ENCODE measurements at regions not wholly inside any gene's neighbourhood (a gene's known extent, or its start where the extent isn't known, plus 50 kb on each side); places are given as distances from the start of the nearest gene placed in this dataset.
A peak's percentile ranks its signal among the peaks of the same experiment; 100 is the strongest.
"Not testable (repeated sequence)": the region's sequence is repeated elsewhere in the genome, so short reads cannot be mapped to it uniquely, and the experiment has no call there.

- DNase-seq = no peak
These were observed 50.4 kb downstream of the KATNIP start for GRCh38 chr16:27600381-27600780.

DNA sequence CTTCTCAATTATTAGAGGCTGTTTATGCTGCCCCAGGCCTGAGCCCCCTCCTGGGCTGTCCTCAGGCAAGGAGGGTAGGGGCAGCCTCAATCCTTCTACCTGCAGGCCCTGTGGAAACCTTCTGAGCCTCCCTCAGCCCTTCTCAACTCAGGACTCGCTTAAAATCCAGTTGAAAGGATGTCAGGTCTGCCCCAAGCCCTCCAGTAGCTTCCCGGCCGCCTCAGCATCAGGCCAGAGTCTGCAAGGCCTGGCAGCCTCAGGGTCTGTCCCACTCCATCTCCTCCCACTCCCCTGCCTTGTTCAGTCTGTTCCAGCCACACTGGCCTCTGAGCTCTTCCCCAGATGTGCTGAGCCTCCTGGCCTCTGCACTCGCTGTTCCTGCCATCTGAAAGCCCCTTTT lies 52.2 kb downstream of the KATNIP start:
- no peak for DNase-seq

- peak; percentile 5 for DNase-seq
These were observed 55.7 kb downstream of the KATNIP start for GRCh38 chr16:27605500-27606106.

- DNase-seq = no peak
These were observed 61.4 kb downstream of the KATNIP start for GRCh38 chr16:27611340-27611739.

GRCh38 chr16:27613238-27613791 lies 63.4 kb downstream of the KATNIP start:
- DNase-seq = no peak

DNA sequence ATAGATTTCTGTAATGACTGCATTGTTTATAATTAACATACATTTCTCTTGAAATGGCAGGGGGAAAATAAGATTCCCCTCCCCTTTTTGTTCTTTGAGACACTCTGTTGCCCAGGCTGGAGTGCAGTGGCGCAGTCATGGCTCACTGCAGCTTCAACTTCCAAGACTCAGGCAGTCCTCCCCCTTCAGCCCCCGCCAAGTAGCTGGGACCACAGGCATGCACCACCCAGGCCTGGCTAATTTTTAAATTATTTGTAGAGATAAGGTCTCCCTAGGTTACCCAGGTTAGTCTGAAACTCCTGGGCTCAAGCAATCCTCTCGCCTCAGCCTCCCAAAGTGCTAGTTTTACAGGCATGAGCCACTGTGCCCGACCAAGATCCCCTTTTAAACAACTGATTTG lies 67.7 kb downstream of the KATNIP start:
- no peak for DNase-seq

- no peak for DNase-seq
These were observed 68.2 kb downstream of the KATNIP start for GRCh38 chr16:27618165-27618564.

DNA sequence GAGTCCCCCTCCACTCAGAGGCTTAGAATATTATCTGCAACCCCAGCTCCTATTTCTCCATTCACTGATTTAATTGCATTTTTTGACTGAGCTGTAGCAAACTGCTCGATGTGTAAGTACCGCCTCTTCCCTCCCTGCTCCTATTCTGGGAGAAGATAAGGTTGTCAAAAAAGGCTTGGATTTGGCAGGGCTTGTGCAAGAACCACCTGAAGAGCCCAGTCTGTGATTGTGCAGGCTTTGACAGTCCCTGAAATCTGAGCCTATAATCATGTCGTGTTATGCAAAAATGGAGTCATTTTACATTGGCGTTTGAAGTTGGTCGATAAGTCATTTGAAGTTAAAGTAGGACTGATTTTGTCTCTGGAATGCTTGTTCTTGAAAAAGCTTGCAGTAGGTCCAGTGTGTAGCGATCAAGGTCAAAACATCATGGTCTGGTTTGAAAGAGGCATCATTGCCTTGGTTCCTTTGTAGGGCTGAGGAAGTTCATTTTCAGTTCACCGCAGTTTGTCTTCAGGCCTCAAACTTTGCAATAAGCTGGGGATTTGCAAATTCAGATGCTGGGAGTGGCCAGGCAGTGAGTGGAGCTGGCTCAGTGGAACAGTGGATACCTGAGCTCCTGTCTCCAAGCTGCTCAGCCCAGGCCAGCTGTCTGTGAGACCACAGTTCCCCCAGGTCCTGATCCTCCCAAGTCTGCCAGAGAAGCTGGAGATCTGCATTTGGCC lies 68.8 kb downstream of the KATNIP start:
- DNase-seq = no peak

DNA sequence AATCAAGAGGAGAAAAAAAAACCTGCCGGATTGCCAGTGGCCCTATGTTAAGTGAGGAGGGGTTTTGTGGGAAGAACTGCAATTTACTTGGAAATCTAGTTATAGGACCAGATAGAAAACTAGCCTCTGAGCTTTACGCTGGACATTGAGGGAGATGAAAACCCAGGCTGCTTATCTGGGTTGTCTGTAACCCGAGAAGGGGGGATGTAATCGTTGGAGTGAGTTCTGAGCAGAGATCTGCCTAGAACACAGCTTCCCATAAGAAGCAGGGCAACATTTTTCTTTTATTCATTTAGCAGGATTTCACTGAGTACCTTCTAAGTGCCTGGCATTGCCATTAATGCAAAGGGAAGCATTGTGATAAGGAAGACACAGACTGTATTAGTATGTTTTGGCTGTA lies 70.6 kb downstream of the KATNIP start:
- DNase-seq = no peak

DNA sequence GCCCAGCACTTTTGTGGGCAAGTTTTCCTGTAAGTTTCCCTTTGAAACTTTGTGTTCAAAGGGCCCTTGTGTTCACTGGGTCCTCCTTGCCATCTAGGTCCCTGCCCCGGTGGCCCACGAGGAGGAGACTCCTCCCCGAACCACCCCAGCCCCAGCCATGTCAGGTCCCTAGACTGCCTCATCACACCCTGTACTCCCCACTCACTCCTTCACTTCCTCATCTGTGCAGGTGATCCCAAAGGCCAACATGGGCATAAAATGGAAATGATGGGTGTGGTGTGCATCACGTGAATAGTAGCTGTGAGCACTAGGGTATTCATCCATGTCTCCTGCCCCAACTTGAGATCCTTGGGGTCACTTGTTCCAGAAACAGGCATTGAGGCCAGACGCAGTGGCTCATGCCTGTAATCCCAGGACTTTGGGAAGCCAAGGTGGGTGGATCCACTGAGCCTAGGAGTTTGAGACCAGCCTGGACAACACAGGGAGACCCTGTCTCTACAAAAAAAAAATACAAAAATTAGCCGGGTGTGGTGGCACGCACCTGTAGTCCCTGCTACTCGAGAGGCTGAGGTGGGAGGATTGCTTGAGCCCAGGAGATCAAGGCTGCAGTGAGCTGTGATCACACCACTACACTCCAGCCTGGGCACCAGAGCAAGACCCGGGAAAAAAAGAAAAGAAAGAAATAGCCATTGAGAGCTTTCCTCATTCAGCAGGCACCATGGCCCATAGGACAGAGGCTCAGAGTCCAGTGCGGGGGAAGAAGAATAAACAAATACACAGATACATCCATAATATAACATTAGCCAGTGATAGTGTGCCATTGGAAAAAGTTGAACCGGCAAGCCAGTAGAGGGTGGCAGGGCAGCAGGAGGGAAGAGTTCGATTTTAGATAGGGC lies 74.5 kb downstream of the KATNIP start:
- DNase-seq = no peak

DNA sequence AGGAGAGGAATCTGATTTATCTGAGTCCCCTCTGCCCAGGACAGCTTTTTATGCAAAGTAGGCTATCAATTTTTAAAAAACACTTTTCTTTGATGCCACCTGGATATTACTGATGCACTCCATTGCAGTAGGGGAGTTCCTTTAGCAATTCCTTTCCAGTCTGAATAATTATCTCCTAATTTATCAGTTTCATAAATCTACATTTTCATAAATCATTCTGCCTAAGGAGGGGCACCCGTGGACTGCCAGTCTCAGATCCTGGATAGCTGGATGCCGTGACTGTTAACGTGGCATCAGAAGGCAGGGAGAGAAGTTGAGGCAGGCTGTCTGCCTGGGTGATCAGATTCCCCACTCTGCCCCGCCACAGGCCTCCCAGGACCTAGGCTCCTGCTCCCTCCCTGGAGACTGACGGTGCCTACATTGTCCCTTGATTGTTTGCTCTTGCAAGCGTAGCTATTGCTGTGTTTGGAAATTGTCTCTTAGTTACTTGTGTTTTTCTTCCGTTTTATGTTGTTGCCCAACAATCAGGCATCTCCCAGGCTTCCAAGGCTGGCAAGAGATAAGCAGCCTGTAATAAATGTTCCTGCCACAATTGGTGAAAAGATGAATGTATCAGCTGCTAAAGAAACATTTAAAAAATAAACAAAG lies 75.2 kb downstream of the KATNIP start:
- no peak for DNase-seq

DNA sequence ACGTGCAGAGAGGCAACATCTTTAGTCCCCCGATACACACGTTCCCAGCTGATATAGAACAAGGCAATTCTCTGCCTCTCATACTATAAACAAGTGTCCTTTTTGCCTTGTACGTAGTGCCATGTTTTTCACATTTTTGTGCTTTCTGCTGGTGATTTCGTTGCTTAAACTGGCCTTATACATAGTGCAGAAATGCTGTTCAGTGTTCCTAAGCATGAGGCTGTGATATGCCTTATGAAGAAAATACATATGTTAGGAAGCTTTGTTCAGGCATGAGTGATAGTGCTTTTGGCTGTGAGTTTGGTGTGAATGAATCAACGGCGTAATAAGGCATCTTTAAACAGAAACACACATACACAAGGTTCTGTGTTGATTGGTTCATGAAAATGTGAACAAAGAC lies 77.2 kb downstream of the KATNIP start:
- no peak for DNase-seq

- DNase-seq = no peak
These were observed 78.4 kb downstream of the KATNIP start for GRCh38 chr16:27628241-27628942.

- not testable (repeated sequence) for DNase-seq
These were observed 79.1 kb downstream of the KATNIP start for GRCh38 chr16:27628943-27629462.

DNA sequence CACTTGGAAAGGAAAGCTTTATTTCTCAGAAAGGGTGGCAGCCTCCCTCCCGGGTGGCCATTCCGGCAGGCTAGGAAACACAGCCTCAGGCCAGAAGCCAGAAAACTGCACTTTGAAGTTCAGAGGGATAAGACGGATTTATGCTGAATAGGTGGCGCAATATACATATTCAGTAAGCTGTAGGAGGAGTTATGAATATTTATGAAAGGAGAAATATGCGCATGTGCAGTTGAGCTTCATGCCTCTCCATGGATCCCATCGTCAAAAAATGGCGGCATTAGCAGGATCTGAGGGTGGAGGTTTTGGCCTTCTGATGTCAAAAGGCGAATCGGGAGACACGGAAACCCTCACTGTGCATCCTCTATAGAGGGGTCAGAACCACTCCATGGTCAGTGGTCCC lies 82.3 kb downstream of the KATNIP start:
- no peak for DNase-seq

- DNase-seq = no peak
These were observed 83.3 kb downstream of the KATNIP start for GRCh38 chr16:27633221-27633620.

DNA sequence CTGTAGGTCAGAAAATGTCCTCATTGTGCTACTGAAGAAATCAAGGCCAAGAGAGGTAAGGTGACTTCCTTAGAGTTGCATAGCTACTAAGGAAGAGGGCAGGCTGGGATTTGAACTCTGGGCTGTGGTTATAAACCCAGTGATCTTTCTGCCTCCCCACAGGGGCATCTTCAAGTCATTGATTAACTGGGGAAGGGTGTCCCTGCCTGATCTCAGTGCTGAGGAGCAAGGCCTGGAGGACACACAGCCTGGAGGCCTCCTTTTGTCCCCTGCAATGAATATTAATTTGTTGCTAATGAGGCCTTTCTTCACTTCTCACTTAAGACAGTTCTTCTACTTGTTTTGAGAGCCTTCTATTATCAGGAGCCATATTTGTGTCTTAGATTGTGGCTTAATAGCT lies 83.8 kb downstream of the KATNIP start:
- no peak for DNase-seq

- DNase-seq = no peak
These were observed 84.8 kb downstream of the KATNIP start for GRCh38 chr16:27634779-27635178.

DNA sequence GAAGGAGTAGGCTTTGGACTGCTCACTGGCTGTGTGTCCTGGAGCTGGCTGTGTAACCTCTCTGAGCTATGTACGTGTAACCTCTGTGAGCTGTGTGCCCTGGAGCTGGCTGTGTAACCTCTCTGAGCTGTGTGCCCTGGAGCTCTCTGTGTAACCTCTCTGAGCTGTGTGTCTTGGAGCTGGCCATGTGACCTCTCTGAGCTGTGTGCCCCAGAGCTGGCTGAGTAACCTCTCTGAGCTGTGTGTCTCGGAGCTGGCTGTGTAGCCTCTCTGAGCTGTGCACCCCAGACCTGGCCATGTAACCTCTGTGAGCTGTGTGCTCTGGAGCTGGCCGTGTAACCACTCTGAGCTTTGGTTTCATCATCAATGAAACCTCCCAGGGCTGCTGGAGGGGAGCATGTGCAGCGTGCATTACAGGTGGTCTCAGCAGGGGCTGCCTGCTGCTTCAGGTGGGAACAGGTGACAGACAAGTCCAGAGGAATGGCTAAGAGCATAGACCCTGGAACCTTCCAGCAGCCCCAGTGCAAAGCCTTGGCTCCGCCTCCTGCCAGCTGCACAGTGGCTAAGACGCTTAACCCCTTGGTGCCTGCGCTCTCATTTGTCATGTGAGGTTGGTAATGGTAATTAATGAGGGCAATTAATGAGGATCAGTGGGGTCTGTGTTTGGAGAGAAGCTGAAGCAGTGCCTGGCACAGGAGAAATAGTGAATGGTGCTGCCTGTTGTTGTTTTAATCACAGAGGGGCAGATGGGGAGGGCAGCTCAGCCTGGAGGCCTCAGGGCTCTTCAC lies 86.7 kb downstream of the KATNIP start:
- no peak for DNase-seq

- no peak for DNase-seq
These were observed 89.1 kb downstream of the KATNIP start for GRCh38 chr16:27638833-27639560.
